HFF-Myc (cell line): ENCODE measurements at regions not wholly inside any gene's neighbourhood (a gene's known extent, or its start where the extent isn't known, plus 50 kb on each side); places are given as distances from the start of the nearest gene placed in this dataset.

Experiments
- DNase-seq: peaks from one replicate; pipeline ENCODE4 v3.0.0-alpha.2; 2011; ENCODE audit warnings: low read depth; ENCODE audit errors: extremely low read depth
- H3K4me3 ChIP-seq: replicated peaks from 2 replicates; pipeline ENCODE4 v1.5.1; 2011; ENCODE audit warnings: low read depth, mild to moderate bottlenecking, control low read depth, low read length
- TF ChIP-seq, protein P1 (sequence below): IDR thresholded peaks from 2 replicates; pipeline ENCODE4 v1.5.1; 2012; ENCODE audit warnings: mild to moderate bottlenecking, low read depth, low read length, control low read depth; ENCODE audit errors: missing control alignments

GRCh38 chr5:88666761-88667495 lies 216.1 kb downstream of the MEF2C start:
- TF ChIP-seq, protein P1, sequence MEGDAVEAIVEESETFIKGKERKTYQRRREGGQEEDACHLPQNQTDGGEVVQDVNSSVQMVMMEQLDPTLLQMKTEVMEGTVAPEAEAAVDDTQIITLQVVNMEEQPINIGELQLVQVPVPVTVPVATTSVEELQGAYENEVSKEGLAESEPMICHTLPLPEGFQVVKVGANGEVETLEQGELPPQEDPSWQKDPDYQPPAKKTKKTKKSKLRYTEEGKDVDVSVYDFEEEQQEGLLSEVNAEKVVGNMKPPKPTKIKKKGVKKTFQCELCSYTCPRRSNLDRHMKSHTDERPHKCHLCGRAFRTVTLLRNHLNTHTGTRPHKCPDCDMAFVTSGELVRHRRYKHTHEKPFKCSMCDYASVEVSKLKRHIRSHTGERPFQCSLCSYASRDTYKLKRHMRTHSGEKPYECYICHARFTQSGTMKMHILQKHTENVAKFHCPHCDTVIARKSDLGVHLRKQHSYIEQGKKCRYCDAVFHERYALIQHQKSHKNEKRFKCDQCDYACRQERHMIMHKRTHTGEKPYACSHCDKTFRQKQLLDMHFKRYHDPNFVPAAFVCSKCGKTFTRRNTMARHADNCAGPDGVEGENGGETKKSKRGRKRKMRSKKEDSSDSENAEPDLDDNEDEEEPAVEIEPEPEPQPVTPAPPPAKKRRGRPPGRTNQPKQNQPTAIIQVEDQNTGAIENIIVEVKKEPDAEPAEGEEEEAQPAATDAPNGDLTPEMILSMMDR: no peak
- no peak for DNase-seq
- H3K4me3 ChIP-seq: 0 out of 2 replicates have a peak overlapping the region, but pooled peaks have one; percentile 12

- TF ChIP-seq, protein P1: no peak
- no peak for DNase-seq
- H3K4me3 ChIP-seq: no peak overlapping the region
Observed at GRCh38 chr5:88665750-88666215, 217.2 kb downstream of the MEF2C start.

- no peak overlapping the region for H3K4me3 ChIP-seq
- TF ChIP-seq, protein P1: no peak
- DNase-seq: no peak
Observed at GRCh38 chr5:88664645-88665044, 218.3 kb downstream of the MEF2C start.

DNA sequence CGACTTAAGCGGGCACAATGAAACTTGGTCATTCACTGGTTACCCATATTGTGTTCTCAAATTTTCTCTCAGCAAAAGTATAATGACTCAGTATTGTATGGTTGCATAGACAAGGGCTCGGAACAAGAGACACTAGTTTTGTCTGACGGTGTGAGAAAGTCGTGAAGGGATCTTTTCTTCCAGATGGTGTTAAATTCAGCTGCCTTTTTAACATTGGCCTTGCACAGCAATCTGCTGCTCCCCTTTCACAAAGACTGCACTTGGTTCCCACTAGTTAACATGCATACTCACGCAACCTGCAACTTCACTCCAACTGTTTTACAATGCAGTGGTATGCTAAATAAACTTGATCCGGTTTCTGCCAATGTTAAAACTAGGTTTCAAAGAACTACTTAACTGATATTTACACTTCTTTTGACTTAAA lies 219.2 kb downstream of the MEF2C start:
- TF ChIP-seq, protein P1: no peak
- DNase-seq: no peak
- no peak overlapping the region for H3K4me3 ChIP-seq

DNA sequence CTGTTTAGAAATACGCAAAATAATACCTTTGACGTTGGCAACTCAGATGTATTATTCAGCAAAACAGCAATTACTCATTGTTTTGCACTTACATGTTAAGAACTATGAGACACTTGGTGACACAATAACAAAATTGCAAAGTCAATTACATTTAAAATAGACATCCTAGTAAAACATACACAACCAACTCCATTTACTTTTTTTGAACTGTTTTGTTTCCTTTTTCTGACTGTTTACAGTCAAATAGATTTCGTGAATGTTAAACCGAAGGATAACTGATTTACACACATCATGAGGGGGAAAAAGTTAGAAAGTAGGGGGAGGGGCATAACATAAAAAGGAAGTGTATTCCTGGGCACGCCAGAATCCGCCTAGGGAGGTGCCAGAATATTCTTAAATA lies 220.1 kb downstream of the MEF2C start:
- no peak for DNase-seq
- TF ChIP-seq, protein P1: no peak
- H3K4me3 ChIP-seq: no peak overlapping the region

GRCh38 chr5:88661806-88662207 lies 221.2 kb downstream of the MEF2C start:
- TF ChIP-seq, protein P1: no peak
- no peak overlapping the region for H3K4me3 ChIP-seq
- no peak for DNase-seq
